HK-2 (cell line): ENCODE measurements at regions not wholly inside any gene's neighbourhood (a gene's known extent, or its start where the extent isn't known, plus 50 kb on each side); places are given as distances from the start of the nearest gene placed in this dataset.
A peak's percentile ranks its signal among the peaks of the same experiment; 100 is the strongest.

Experiments
- DNase-seq: peaks from one replicate; pipeline ENCODE4 v3.0.0-alpha.2; 2018; ENCODE audit not compliant: unreplicated experiment

GRCh38 chr5:89276566-89277305, 393.8 kb upstream of the MEF2C start:
- no peak for DNase-seq

DNA sequence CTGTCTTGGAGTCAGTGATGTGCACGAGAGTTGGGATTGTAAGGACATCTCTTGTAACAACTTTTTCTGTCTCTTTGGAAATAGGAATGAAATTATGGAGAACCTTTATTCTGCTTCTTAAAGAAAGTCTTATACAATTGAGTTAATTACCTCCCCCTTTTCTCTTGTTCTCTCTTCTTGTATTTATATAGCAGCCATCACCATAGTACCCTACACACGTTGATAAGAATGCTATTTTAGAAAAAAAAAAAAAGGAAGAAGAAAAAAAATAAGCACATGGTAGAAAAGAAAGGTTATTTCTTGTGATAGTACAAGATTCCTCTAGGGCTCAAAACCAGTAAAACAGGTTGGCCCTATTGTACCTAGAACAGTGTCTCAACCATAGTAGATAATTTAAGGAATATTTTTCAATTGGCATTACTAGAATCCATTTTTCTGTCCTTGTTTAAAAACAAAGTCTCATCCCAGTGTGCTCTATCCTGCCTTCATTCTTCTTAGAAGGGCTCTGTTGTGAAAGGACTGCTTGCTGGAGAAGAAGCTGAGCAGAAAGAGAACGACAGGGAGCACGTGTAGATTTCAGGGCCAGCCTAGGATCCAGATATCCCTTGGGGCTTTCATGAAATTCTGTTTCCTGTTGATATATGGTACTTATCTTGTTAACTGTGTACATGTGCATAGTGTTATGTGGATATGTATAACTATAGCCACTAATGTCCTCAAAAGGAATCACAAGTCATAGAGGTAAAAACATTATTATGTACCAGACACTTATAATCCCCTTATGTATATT, 392.3 kb upstream of the MEF2C start:
- DNase-seq: no peak

DNA sequence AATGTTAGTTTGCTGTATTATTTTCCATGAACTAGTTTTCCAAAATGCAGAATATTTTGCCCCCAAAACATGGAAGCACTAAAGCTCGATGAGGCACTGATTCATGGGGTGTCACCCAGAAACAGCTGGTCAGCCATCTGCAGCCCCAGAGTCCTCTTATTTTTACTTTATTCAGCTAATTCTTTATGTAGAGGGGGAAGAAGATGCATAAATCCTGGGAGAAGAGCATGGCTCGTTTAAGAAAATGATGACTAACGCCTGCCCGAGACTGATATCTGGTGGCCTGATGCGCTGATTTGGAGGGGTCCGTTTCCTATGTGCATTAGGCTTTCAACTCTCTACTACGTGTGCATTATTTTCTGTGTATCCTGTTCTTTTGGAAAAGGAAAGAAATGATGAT, 390.3 kb upstream of the MEF2C start:
- no peak for DNase-seq

GRCh38 chr5:89270901-89271300, 387.9 kb upstream of the MEF2C start:
- DNase-seq: no peak

- DNase-seq: no peak
These were observed 386.7 kb upstream of the MEF2C start for GRCh38 chr5:89269721-89270120.

- DNase-seq: no peak
These were observed 385.5 kb upstream of the MEF2C start for GRCh38 chr5:89268460-89268859.

DNA sequence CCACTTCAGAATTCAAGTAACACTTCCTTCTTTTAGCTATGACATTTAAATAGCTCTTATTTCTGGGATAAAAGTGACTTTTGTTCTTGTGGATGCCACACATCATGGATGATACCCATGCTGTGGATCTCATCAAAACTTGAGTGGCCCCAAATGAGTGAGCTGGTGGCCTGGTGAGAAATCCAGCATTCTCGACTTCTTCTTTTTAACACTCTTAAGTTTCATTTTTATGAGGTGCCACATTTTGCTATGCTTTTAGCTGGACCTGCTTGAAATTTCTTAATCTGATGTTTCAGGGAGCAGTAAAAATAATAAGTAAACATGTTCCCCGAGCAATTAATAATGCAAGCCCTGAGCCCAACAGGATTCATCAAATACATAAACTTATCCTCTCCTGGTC, 384.8 kb upstream of the MEF2C start:
- DNase-seq: no peak

DNA sequence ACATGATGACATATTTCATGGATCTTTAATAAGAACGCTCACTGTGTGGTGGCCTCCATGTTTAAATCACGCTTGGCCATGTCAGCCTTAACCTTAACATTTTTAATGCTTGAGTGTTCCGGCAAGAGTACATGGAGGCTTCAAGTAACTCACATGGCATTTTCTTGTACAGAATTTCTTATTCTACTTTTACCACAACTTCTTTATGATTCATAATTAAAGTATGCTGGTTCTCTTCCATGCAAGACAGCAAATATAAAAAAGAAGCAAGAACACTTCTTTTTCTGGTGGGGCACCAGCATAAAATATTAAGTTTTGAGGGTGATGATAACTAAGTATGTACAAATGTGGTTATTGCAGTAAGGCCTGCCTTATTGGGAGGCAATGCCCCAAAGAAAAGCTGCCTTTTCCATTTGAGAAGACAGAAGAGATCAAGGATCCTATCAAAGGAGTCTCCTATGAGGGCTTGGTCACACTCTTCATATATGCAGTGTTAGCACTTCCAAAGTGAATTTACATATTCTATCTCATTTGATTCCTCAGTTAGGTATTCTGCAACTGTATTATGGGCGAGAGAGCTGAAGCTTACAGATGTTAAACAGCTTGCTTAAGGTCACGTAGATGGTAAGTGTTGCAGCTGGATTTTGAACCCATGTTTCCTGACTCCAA, 382.7 kb upstream of the MEF2C start:
- no peak for DNase-seq

GRCh38 chr5:89263846-89264245, 380.9 kb upstream of the MEF2C start:
- DNase-seq: no peak

GRCh38 chr5:89262030-89262429, 379.0 kb upstream of the MEF2C start:
- no peak for DNase-seq

DNA sequence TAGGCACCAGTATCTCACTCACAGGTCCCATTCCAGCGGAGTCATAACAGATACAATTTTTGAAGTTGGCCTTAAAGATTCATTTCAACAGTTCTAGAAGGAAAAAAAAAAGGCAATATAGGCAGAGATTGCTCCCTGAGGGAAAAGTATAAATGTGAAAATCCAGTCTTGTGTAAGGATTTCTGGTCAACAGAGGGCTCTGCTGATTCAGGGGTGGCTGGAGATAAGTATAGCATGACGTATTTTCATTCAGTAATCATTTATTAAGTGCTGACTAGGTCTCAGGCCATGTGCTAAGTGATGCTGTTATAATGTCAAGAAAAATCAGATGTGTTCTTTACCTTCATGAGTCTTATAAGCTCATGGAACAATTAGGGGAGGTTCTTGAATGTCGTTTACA, 377.3 kb upstream of the MEF2C start:
- DNase-seq: no peak

GRCh38 chr5:89255845-89256463, 373.0 kb upstream of the MEF2C start:
- peak; percentile 6 for DNase-seq

DNA sequence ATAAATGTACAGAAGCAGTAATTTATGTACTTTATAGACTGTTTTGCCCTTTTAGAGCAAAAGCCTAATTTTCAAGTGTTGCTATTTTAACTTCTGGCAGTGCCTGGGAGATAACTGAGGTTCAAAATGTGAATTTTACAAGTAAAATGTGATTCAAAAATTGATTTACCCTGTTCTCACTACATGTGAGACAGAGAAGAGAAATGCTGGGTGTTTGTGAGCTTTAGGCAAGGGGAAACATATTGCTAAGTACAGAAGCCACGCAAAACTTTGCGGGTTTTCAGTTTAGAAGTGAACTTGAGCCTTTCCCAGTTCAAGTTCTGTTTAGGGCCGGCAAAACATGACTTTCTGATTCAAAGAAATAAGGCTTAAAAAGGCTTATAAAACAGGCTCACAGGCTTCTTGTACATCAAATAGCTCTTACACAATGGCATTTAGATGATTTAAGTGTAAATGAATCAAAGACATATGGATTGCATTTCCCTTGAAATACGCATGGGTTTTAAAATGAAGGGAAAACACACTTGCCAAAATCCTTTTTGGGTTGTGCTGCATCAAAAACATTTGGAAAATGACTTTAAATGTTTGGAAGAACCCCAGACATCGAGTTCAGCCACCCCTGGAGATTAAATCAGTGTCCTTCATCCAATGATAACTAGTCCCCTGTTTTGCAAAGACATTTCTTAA, 370.8 kb upstream of the MEF2C start:
- DNase-seq: no peak

- no peak for DNase-seq
These were observed 363.9 kb upstream of the MEF2C start for GRCh38 chr5:89246864-89247263.

DNA sequence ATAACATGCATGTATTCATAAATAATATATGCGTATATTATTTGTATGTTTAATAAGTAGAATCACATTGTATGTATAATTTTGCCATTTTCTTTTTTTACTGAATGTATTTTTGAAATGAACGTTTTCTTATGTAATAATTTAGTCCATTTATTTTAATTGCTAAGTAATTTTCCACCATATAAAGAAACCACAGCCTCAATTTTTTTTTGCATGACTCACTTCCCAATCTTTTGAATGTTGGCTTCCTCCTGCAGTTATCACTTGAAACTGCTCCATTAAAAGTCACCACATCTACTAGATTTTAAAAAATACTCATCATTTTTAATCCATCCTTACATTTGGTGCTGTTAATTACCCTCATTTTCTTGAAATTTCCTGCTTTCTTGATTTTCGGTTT, 363.3 kb upstream of the MEF2C start:
- no peak for DNase-seq

GRCh38 chr5:89243611-89244010, 360.6 kb upstream of the MEF2C start:
- no peak for DNase-seq

GRCh38 chr5:89241186-89241585, 358.2 kb upstream of the MEF2C start:
- no peak for DNase-seq

GRCh38 chr5:89236900-89237299, 353.9 kb upstream of the MEF2C start:
- no peak for DNase-seq

DNA sequence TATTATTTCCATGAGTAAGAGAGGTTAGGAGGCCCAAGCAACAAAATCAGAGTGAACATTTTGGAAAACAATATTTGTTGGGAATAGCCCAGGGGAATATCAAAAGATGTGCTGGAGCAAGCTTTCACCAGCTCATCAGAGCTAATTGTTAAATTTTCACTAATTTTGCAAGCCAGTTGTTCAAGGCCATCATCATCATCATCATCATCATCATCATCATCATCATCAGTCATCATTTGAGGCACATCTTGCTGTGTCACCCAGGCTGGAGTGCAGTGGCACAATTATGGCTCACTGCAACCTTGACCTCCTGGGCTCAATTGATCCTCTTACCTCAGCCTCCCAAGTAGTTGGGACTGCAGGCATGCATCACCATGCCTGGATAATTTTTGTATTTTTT, 350.5 kb upstream of the MEF2C start:
- DNase-seq: no peak

- no peak for DNase-seq
These were observed 349.2 kb upstream of the MEF2C start for GRCh38 chr5:89232139-89232603.

DNA sequence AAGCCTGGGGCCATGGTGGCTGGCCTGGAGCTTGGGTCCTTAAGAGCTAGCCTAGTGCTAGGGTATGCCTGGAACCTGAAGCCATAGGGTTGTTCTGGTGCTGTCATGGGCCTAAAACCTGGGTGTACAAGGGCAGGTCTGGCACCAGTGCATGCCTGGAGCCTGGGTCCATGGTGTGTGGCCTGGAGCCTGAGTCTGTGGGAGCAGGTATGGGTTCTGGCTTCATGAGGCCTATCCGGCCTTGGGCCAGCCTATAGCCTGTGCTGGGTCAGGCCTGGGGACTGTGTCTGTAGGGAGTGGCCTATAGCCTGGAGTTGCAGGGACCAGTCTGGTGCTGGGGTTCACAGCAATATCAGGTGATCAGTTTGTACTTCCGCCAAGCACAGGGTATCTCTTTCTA, 347.2 kb upstream of the MEF2C start:
- no peak for DNase-seq
